NCI-H2107 (cell line): ENCODE measurements at regions not wholly inside any gene's neighbourhood (a gene's known extent, or its start where the extent isn't known, plus 50 kb on each side); places are given as distances from the start of the nearest gene placed in this dataset.
"Not testable (repeated sequence)": the region's sequence is repeated elsewhere in the genome, so short reads cannot be mapped to it uniquely, and the experiment has no call there.

ENCODE experiments used
- DNase-seq: peaks from one replicate; lab custom pipeline; 2025; lab: John Stamatoyannopoulos, UW

GRCh38 chr10:83986800-83987199, 152.5 kb upstream of the GHITM start:
- no peak for DNase-seq

DNA sequence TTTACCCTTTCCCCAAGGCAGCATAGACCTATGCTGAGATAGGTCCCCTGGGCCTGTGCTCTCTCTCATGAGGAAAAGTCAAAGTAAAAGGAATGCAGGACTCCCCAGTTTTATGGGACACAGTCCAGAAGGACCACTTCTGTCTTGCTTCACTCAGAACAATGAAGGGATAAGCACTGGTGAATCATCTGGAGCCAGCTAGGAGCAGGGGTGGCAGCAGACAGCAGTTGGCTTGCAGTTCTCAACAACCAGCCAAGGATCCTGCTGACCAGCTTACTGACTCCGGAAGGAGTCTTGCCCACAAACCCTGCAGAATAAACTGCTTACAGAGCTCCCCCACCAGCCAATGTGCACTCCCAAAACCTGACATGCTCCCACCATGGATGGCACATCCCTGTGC, 152.1 kb upstream of the GHITM start:
- DNase-seq: no peak

GRCh38 chr10:83988435-83988834, 150.9 kb upstream of the GHITM start:
- no peak for DNase-seq

DNA sequence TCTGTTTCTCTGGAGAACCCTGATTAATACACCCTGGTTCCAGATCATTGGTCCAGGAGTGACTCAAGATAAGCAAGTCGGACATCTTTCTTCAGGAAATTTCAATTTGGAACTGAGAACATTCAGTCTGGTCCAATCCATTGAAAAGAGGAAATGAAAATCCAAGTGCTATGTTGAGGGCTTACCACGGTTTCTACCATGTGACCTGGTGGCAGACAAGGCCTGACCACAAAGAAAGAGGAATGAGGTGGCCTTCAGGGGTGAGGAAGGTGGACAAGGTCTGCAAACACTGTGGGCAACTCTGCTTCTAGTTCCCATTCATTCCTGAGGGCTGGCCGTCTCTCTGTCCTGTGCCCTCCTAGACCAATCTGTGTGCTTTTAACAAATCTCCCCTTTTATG, 149.2 kb upstream of the GHITM start:
- no peak for DNase-seq

DNA sequence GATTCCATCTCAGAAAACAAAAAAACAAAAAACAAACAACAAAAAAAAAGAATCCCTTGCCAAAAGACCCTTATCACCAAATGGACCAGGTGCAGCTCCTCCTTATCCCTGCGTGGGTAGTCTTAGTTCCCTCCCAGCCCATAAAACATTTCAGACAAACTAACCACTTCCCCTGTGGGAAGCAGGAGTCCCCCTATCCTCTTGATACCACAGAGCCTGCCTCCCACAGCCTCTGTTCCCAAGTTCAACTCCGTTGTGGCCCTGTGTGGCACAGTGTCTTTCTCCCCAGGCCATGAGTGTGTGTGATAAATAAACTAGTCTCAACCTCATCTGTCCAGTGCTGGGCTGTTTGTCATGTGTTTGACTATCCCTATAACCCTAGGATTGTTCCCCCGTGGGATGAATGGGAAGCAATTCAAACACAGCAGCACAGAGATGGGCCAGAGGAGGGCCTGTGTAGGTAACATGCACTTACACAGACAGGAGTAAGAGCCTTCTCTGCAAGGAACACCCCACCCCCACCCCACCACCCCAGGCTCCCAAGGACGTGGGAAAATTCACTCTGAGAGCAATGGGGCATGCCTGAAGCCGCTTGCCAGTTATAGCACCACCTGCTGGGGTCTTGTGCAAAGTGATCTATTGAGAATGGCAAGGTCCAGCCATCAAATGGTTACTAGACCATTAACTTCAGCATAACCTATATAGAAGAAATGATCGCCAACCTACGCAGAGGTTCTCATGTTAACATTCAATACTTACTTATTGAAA, 147.1 kb upstream of the GHITM start:
- no peak for DNase-seq

- no peak for DNase-seq
Observed at GRCh38 chr10:83994325-83994724, 145.0 kb upstream of the GHITM start.

- no peak for DNase-seq
Observed at GRCh38 chr10:83995738-83996331, 143.5 kb upstream of the GHITM start.

DNA sequence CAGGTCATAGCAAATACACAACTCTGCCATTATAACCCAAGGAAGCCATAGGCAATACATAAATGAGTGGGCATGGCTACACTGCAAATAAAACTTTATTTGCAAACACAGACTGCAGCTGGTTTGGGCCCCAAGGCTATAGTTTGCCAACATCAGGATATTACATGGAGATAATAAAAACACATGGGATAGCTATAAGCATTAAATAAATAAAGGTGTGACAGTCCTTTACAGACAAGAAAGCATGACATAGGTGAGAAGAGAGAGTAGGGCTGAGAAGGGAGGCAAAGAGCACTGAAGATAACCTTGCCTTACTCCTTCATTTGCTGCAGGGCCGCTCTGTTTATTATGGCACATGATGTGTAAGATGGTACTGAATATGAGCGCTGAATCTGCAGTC, 135.1 kb upstream of the GHITM start:
- DNase-seq: no peak

DNA sequence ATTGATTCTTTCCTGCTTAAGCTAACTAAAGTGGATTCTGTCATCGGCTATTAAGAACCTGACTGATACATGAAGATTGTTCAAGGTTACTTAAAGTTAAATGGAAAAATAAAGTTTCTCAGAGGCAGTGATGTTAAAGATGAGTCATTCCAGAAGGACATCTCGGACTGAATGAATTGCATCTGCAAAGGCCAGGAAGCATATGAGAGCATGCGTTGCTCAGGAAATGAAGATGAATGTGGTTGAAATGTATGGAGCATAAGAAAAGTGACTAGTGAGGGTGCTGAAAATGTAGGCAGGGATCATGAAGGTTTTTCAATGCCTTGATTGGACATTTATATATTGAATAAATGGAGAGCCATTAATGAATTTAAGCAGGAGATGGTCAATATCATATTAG, 133.9 kb upstream of the GHITM start:
- no peak for DNase-seq

GRCh38 chr10:84007482-84007881, 131.8 kb upstream of the GHITM start:
- no peak for DNase-seq

DNA sequence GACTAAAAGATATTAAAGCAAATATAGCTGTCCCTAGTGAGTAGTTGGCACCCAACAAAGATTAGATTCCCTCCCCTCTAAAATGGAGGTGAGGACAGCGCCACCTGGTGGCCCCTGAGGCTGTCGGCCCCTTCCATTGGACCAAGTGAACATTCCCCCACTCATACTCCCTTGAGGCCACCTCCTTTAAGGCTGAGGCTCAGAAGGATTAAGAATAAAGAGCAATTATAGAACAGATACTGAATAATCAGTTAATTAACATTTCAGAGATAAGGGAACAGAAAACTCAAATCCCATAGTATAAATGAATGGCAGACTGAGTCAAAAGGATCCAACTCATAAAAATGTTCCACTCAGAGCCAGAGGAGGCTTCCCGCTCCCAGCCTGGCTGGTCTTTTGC, 130.4 kb upstream of the GHITM start:
- no peak for DNase-seq

DNA sequence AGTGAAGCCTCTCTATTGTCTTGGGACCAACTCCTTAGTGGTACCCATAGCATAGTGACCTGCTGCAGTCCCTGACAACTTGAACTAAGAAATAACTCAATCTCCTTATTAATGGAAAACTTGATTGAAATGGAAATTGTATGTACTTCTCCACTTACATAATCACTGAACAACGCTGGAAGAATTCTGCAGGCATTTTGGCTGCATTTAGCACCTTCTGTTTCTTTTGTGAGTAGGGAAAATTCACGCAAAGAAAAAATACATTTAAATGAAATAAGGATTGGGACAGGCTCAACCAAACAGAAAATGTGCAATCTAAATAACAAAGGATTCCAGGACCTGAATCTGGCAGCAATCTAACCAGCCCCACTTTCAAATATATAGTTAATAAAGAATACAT, 126.9 kb upstream of the GHITM start:
- no peak for DNase-seq

DNA sequence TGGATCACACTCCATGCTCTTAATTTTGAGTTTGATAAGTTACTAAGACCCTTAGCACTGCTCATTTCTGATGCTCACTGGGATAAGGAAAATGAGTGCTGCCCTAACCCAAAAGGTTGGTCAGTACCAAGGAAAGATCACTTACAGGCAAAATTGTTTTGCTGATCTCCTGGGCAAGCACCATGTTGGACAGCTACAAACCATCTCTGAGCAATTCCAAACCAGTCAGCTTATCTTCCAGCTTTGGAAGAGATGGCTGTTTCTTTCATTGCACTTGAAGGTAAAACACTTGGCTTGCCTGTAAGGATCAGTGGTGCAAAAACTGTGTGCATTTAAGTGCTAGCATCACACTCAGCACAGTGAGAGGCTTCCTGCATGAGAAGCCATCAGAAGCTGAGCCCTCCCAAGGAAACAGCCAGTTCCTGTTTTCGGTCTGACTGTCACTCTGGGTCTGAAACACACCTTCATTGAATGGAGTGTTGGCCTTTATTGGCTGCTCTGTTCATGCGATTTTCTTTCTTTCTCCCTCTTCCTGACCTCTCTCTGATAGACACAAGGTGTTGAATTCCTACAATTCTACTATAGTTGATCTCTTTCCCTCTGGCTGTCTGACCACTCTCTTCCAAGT, 126.4 kb upstream of the GHITM start:
- no peak for DNase-seq

DNA sequence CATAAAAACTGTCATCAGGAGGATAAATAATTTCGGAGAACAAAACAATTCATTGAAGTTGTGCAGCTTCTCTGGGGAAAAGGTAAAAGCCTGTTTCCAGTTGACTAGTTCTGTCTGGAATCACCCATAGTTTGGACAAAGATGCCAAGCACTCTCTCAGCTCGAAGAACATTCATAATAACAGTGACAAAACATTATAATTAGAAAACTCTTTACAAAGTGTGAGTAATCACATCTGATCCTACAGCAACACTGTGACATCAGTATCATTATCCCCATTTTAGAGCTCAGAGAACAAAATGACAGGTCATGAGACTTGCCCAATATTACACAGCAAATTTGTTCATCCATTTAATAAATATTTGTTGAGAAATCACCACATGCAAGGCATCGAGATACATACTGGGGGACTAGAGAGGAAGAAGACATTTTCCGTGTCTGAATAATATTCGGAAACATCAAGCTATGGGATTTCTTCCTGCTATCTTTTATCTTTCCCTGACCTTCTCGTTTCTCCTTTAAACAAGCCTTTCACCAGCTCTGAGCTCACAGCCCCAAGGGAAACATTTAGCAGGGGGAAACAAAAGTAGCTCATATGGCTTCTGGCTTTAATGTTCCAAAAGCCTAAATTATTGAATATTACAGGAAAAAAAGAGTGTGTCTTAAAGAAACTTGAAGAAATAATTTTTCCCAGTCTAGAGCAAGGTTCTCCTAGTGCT, 123.3 kb upstream of the GHITM start:
- DNase-seq: no peak

DNA sequence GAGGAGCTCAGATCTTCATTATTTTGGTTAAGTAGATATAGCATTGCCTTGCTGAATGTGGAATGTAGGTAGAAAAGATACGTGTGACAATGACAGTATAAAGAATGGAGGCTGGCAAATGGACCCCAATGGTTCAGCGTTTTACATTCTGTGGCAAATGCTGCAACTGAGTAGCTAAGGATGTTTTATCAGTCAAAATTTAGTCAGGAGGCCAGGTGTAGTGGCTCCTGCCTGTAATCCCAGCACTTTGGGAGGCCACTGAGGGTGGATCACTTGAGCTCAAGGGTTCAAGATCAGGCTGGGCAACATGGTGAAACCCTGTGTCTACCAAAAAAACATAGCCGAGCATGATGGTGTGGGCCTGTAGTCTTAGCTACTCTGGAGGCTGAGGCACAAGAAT, 120.5 kb upstream of the GHITM start:
- DNase-seq: no peak

DNA sequence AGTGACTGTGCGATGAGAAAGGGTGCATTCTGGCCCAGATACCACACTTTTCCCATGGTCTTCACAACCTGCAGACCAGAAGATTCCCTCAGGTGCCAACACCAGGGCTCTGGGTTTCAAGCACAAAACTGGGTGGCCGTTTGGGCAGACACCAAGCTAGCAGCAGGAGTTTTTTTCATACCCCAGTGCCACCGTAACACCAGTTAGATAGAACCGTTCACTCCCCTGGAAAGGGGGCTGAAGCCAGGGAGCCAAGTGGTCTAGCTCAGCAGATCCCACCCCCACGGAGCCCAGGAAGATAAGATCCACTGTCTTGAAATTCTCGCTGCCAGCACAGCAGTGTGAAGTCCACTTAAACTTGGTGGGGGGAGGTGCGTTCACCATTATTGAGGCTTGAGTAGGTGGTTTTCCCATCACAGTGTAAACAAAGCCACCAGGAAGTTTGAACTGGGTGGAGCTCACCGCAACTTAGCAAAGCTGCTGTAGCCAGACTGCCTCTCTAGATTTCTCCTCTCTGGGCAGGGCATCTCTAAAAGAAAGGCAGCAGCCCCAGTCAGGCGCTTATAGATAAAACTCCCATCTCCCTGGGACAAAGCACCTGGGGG, 119.4 kb upstream of the GHITM start:
- not testable (repeated sequence) for DNase-seq

DNA sequence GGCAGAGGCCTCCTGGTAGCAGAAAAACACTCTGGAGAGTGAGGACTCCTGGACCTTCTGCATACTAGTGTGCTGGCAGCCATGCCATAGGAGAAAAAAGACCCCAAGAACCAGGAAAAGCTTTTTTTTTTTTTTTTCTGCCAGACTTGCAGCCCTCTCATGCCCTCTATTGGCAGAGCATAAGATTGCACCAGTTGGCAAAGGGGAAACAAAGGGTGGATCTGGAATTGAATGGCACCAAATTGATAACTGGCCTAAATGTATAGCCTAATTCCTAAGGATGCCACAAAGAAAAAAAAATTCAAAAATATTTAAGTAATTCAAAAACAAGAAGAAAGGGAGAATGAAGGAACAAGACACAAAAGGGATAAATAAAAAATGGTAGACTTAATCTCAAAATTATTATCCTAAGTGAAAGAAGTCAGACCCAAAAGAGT, 112.5 kb upstream of the GHITM start:
- DNase-seq: no peak

DNA sequence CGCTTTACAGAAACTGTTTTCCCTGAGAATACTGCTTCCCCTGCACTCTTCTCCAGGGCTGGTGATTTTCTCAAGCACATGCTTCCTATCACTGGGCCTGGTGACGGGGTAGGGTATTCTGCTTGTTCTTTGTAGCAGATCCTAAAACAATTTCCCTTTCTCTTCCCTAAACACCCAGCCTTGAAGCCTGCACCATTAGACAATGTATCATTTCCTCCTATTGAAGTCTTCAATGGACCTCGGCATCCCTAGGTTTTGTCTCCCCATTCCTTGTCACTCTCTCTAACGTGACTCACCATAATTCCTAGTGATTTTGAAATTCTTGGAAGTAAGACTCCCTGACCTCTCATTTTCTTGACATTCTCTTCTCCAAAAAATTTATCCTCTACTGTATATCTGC, 109.5 kb upstream of the GHITM start:
- no peak for DNase-seq

- DNase-seq: no peak
Observed at GRCh38 chr10:84038035-84038434, 101.3 kb upstream of the GHITM start.

- no peak for DNase-seq
Observed at GRCh38 chr10:84039957-84040356, 99.4 kb upstream of the GHITM start.

- no peak for DNase-seq
Observed at GRCh38 chr10:84047258-84048010, 91.9 kb upstream of the GHITM start.

DNA sequence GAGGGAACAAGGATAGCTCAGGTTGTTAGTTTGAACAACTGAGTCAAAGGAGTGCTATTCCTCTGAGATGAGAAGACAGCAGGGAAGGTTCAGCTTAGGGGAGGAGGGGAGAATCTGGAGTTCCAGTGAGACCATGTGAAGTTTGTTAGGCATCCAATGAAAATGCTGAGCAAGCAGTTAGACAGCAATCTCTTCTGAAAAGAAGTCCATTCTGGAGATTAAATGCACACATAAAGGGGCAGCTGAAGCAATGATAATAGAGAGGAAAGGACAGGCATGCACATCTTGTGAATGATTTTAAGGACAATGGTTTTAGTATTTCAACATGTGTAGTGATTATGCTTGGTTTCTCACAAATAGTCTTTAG, 89.7 kb upstream of the GHITM start:
- no peak for DNase-seq
